HepG2 (cell line): ENCODE measurements at regions not wholly inside any gene's neighbourhood (a gene's known extent, or its start where the extent isn't known, plus 50 kb on each side); places are given as distances from the start of the nearest gene placed in this dataset.

Experiments
- CBX2 ChIP-seq, 2 experiments: fragments of 200-600 bp in 1 of 2; sonication (generic); formaldehyde crosslinking in 1 of 2; IDR thresholded peaks; 2 replicates each; pipeline versions ENCODE4 v1.7.0 to v1.8.1; 2018 to 2022; ENCODE audit warnings: low read depth in 2 of 2, low read length in 1 of 2, mild to moderate bottlenecking in 1 of 2, missing genetic modification reagents in 1 of 2
- EP300 ChIP-seq, 3 experiments: sonication (generic) in 1 of 3; formaldehyde crosslinking in 1 of 3; IDR thresholded peaks; 2 replicates each; pipeline versions ENCODE4 v1.5.1 to v1.6.1; 2011 to 2020; ENCODE audit warnings: low read depth in 2 of 3, low read length in 2 of 3, borderline replicate concordance in 1 of 3, improper control_type of control experiment in 1 of 3, mild to moderate bottlenecking in 1 of 3, missing genetic modification reagents in 1 of 3, moderate library complexity in 1 of 3
- HNRNPL ChIP-seq: fragments of 200-400 bp; formaldehyde crosslinking; IDR thresholded peaks from 2 replicates; pipeline ENCODE4 v1.6.1; 2017; ENCODE audit warnings: mild to moderate bottlenecking, low read depth, low read length
- MAFF ChIP-seq: IDR thresholded peaks from 2 replicates; pipeline ENCODE4 v1.6.1; 2011; ENCODE audit warnings: low read depth, low read length, improper control_type of control experiment
- SMAD1 ChIP-seq: sonication (generic); formaldehyde crosslinking; IDR thresholded peaks from 2 replicates; pipeline ENCODE4 v1.4.0; 2020; ENCODE audit warnings: missing genetic modification reagents, low read depth, mild to moderate bottlenecking, borderline replicate concordance
- SMAD3 ChIP-seq: sonication (generic); formaldehyde crosslinking; IDR thresholded peaks from 2 replicates; pipeline ENCODE4 v1.4.0; 2020; ENCODE audit warnings: missing genetic modification reagents
- STAG1 ChIP-seq: sonication (generic); formaldehyde crosslinking; IDR thresholded peaks from 2 replicates; pipeline ENCODE4 v1.4.0; 2020; ENCODE audit warnings: missing genetic modification reagents
- TF ChIP-seq, protein P1 (sequence below): fragments of 450-650 bp; IDR thresholded peaks from 2 replicates; pipeline ENCODE4 v1.6.1; 2016
- TF ChIP-seq, protein P2 (sequence below): sonication (generic); formaldehyde crosslinking; IDR thresholded peaks from 2 replicates; pipeline ENCODE4 v1.4.0; 2020; ENCODE audit warnings: missing genetic modification reagents
- TF ChIP-seq, protein P3 (sequence below): sonication (generic); formaldehyde crosslinking; IDR thresholded peaks from 2 replicates; pipeline ENCODE4 v1.5.1; 2020; ENCODE audit warnings: mild to moderate bottlenecking, missing genetic modification reagents, moderate library complexity
- TF ChIP-seq, protein P4 (sequence below): sonication (generic); formaldehyde crosslinking; IDR thresholded peaks from 2 replicates; pipeline ENCODE4 v1.4.0; 2020; ENCODE audit warnings: mild to moderate bottlenecking, missing genetic modification reagents
- TF ChIP-seq, protein P5 (sequence below): sonication (generic); formaldehyde crosslinking; IDR thresholded peaks from 2 replicates; pipeline ENCODE4 v1.5.0; 2020; ENCODE audit warnings: mild to moderate bottlenecking, missing genetic modification reagents, moderate library complexity
- TF ChIP-seq, protein P6 (sequence below): fragments of 450-650 bp; IDR thresholded peaks from 2 replicates; pipeline ENCODE4 v1.6.1; 2017; ENCODE audit warnings: mild to moderate bottlenecking

DNA sequence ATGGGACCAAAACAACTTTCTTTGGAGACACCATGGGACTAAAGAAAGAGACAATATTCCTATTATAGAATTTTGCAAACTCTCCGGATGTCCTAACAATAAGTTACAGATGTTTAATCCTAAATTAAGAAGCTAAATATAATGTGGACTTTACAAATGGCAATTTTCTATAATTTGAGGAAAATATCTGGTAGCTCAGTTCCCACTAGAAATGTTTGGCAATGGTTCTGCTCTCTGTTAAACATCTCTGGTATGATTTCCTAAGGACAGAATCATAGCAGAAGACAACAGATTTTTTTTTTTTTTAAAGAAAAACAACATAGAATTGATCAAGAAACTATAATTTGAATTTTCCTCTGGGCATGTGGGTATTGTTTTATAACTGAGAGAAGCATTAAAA lies 232.8 kb downstream of the ENC1 start:
- TF ChIP-seq, protein P1, sequence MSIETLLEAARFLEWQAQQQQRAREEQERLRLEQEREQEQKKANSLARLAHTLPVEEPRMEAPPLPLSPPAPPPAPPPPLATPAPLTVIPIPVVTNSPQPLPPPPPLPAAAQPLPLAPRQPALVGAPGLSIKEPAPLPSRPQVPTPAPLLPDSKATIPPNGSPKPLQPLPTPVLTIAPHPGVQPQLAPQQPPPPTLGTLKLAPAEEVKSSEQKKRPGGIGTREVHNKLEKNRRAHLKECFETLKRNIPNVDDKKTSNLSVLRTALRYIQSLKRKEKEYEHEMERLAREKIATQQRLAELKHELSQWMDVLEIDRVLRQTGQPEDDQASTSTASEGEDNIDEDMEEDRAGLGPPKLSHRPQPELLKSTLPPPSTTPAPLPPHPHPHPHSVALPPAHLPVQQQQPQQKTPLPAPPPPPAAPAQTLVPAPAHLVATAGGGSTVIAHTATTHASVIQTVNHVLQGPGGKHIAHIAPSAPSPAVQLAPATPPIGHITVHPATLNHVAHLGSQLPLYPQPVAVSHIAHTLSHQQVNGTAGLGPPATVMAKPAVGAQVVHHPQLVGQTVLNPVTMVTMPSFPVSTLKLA: no peak
- TF ChIP-seq, protein P2, sequence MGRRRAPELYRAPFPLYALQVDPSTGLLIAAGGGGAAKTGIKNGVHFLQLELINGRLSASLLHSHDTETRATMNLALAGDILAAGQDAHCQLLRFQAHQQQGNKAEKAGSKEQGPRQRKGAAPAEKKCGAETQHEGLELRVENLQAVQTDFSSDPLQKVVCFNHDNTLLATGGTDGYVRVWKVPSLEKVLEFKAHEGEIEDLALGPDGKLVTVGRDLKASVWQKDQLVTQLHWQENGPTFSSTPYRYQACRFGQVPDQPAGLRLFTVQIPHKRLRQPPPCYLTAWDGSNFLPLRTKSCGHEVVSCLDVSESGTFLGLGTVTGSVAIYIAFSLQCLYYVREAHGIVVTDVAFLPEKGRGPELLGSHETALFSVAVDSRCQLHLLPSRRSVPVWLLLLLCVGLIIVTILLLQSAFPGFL: no peak
- TF ChIP-seq, protein P3, sequence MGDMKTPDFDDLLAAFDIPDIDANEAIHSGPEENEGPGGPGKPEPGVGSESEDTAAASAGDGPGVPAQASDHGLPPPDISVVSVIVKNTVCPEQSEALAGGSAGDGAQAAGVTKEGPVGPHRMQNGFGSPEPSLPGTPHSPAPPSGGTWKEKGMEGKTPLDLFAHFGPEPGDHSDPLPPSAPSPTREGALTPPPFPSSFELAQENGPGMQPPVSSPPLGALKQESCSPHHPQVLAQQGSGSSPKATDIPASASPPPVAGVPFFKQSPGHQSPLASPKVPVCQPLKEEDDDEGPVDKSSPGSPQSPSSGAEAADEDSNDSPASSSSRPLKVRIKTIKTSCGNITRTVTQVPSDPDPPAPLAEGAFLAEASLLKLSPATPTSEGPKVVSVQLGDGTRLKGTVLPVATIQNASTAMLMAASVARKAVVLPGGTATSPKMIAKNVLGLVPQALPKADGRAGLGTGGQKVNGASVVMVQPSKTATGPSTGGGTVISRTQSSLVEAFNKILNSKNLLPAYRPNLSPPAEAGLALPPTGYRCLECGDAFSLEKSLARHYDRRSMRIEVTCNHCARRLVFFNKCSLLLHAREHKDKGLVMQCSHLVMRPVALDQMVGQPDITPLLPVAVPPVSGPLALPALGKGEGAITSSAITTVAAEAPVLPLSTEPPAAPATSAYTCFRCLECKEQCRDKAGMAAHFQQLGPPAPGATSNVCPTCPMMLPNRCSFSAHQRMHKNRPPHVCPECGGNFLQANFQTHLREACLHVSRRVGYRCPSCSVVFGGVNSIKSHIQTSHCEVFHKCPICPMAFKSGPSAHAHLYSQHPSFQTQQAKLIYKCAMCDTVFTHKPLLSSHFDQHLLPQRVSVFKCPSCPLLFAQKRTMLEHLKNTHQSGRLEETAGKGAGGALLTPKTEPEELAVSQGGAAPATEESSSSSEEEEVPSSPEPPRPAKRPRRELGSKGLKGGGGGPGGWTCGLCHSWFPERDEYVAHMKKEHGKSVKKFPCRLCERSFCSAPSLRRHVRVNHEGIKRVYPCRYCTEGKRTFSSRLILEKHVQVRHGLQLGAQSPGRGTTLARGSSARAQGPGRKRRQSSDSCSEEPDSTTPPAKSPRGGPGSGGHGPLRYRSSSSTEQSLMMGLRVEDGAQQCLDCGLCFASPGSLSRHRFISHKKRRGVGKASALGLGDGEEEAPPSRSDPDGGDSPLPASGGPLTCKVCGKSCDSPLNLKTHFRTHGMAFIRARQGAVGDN (CRISPR knock-in tag): no peak
- TF ChIP-seq SMAD1 (no peak), HNRNPL (no peak), STAG1 (no peak), SMAD3 (CRISPR knock-in tag) (no peak), CBX2 (IDR thresholded peaks at IDR 0.05; ENCODE audit: low read depth, low read length) (no peak), CBX2 (CRISPR knock-in tag; IDR thresholded peaks at IDR 0.05; ENCODE audit: low read depth) (no peak), MAFF (no peak), EP300 (IDR thresholded peaks at IDR 0.05; ENCODE audit: low read depth in 2 of 2, low read length in 2 of 2) (no peak), EP300 (CRISPR knock-in tag; IDR thresholded peaks at IDR 0.05; ENCODE audit: borderline replicate concordance) (no peak)
- TF ChIP-seq, protein P4, sequence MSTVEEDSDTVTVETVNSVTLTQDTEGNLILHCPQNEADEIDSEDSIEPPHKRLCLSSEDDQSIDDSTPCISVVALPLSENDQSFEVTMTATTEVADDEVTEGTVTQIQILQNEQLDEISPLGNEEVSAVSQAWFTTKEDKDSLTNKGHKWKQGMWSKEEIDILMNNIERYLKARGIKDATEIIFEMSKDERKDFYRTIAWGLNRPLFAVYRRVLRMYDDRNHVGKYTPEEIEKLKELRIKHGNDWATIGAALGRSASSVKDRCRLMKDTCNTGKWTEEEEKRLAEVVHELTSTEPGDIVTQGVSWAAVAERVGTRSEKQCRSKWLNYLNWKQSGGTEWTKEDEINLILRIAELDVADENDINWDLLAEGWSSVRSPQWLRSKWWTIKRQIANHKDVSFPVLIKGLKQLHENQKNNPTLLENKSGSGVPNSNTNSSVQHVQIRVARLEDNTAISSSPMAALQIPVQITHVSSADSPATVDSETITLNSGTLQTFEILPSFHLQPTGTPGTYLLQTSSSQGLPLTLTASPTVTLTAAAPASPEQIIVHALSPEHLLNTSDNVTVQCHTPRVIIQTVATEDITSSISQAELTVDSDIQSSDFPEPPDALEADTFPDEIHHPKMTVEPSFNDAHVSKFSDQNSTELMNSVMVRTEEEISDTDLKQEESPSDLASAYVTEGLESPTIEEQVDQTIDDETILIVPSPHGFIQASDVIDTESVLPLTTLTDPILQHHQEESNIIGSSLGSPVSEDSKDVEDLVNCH (CRISPR knock-in tag): no peak
- TF ChIP-seq, protein P5, sequence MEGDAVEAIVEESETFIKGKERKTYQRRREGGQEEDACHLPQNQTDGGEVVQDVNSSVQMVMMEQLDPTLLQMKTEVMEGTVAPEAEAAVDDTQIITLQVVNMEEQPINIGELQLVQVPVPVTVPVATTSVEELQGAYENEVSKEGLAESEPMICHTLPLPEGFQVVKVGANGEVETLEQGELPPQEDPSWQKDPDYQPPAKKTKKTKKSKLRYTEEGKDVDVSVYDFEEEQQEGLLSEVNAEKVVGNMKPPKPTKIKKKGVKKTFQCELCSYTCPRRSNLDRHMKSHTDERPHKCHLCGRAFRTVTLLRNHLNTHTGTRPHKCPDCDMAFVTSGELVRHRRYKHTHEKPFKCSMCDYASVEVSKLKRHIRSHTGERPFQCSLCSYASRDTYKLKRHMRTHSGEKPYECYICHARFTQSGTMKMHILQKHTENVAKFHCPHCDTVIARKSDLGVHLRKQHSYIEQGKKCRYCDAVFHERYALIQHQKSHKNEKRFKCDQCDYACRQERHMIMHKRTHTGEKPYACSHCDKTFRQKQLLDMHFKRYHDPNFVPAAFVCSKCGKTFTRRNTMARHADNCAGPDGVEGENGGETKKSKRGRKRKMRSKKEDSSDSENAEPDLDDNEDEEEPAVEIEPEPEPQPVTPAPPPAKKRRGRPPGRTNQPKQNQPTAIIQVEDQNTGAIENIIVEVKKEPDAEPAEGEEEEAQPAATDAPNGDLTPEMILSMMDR (CRISPR knock-in tag): no peak
- TF ChIP-seq, protein P6, sequence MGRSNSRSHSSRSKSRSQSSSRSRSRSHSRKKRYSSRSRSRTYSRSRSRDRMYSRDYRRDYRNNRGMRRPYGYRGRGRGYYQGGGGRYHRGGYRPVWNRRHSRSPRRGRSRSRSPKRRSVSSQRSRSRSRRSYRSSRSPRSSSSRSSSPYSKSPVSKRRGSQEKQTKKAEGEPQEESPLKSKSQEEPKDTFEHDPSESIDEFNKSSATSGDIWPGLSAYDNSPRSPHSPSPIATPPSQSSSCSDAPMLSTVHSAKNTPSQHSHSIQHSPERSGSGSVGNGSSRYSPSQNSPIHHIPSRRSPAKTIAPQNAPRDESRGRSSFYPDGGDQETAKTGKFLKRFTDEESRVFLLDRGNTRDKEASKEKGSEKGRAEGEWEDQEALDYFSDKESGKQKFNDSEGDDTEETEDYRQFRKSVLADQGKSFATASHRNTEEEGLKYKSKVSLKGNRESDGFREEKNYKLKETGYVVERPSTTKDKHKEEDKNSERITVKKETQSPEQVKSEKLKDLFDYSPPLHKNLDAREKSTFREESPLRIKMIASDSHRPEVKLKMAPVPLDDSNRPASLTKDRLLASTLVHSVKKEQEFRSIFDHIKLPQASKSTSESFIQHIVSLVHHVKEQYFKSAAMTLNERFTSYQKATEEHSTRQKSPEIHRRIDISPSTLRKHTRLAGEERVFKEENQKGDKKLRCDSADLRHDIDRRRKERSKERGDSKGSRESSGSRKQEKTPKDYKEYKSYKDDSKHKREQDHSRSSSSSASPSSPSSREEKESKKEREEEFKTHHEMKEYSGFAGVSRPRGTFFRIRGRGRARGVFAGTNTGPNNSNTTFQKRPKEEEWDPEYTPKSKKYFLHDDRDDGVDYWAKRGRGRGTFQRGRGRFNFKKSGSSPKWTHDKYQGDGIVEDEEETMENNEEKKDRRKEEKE: no peak
